ENCODE measurements at regions not wholly inside any gene's neighbourhood (a gene's known extent, or its start where the extent isn't known, plus 50 kb on each side); places are given as distances from the start of the nearest gene placed in this dataset.

DNA sequence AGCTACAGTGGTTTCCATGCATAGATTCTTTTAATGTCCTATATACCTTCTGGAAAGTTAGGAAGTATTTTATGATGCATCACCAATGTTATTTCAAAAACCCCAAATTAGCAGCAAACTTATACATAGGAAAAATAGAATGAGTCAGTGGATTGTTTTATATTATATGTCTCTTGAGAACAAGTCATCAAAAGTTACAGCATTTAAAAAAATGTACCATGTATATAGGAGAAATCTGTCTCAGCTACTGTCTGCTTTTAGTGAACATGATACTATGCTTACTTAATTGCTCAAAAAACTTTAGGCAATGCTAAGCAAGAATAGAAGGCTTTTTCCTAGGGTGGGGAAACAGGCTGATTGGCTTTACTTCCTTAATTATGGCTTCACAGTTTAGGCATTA, 365.3 kb downstream of the SAMD5 start:
- H3K4me3 ChIP-seq (replicated peaks; ENCODE audit: insufficient read depth, low read length): no peak overlapping the region
- TF ChIP-seq, protein P1, sequence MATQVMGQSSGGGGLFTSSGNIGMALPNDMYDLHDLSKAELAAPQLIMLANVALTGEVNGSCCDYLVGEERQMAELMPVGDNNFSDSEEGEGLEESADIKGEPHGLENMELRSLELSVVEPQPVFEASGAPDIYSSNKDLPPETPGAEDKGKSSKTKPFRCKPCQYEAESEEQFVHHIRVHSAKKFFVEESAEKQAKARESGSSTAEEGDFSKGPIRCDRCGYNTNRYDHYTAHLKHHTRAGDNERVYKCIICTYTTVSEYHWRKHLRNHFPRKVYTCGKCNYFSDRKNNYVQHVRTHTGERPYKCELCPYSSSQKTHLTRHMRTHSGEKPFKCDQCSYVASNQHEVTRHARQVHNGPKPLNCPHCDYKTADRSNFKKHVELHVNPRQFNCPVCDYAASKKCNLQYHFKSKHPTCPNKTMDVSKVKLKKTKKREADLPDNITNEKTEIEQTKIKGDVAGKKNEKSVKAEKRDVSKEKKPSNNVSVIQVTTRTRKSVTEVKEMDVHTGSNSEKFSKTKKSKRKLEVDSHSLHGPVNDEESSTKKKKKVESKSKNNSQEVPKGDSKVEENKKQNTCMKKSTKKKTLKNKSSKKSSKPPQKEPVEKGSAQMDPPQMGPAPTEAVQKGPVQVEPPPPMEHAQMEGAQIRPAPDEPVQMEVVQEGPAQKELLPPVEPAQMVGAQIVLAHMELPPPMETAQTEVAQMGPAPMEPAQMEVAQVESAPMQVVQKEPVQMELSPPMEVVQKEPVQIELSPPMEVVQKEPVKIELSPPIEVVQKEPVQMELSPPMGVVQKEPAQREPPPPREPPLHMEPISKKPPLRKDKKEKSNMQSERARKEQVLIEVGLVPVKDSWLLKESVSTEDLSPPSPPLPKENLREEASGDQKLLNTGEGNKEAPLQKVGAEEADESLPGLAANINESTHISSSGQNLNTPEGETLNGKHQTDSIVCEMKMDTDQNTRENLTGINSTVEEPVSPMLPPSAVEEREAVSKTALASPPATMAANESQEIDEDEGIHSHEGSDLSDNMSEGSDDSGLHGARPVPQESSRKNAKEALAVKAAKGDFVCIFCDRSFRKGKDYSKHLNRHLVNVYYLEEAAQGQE (IDR thresholded peaks at IDR 0.05; ENCODE audit: insufficient replicate concordance, low read depth): no peak
- TF ChIP-seq SPI1 (IDR thresholded peaks at IDR 0.05; ENCODE audit: borderline replicate concordance, low read depth) (no peak), POLR2AphosphoS5 (IDR thresholded peaks at IDR 0.05; ENCODE audit: low read depth) (no peak), CTCF (IDR thresholded peaks at IDR 0.05; ENCODE audit: insufficient read depth, low read length) (no peak), GABPA (IDR thresholded peaks at IDR 0.05; ENCODE audit: low read depth) (no peak)
- no peak overlapping the region for H3K27ac ChIP-seq (replicated peaks)
- DNase-seq (ENCODE audit: low read depth in 1 of 2, low spot score in 1 of 2): no peak
- no peaks in the 10 kb centered on the region for H3K27me3 ChIP-seq (ENCODE audit: insufficient read depth, poor library complexity, severe bottlenecking)

- Histone ChIP-seq H3K27me3 (ENCODE audit: insufficient read depth, poor library complexity, severe bottlenecking) (no peaks in the 10 kb centered on the region), H3K27ac (replicated peaks) (no peak overlapping the region), H3K4me3 (replicated peaks; ENCODE audit: insufficient read depth, low read length) (no peak overlapping the region)
- no peak for DNase-seq (ENCODE audit: low read depth in 1 of 2, low spot score in 1 of 2)
- TF ChIP-seq, protein P1 (IDR thresholded peaks at IDR 0.05; ENCODE audit: insufficient replicate concordance, low read depth): no peak
- no peak for TF ChIP-seq CTCF (IDR thresholded peaks at IDR 0.05; ENCODE audit: insufficient read depth, low read length)
These were observed 365.8 kb downstream of the SAMD5 start for GRCh38 chr6:147874322-147874721.

- no peak for DNase-seq (ENCODE audit: low read depth in 1 of 2, low spot score in 1 of 2)
- TF ChIP-seq GABPA (IDR thresholded peaks at IDR 0.05; ENCODE audit: low read depth): no peak
- no peak overlapping the region for H3K4me3 ChIP-seq (replicated peaks; ENCODE audit: insufficient read depth, low read length)
- no peaks in the 10 kb centered on the region for H3K27me3 ChIP-seq (ENCODE audit: insufficient read depth, poor library complexity, severe bottlenecking)
- no peak overlapping the region for H3K27ac ChIP-seq (replicated peaks)
These were observed 370.6 kb downstream of the SAMD5 start for GRCh38 chr6:147879031-147879580.

DNA sequence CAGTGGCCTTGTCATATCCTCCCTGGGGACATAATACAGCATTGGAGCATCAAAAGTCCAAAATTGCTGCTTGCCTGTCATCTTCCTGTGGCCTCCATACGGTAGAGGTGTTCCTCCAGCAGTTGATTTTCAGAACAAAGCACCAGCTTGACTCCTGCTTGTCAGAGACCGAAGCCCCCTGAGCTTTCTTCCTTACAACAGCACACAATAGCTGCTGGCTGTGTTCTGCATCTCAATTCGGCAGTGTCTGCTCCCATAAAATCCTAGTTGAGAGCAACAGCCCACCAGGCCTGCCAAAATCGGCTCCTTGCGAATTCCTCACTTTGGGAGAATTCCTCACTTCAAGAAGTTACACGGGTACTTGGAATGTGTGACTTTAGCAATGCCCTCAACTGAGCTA, 372.9 kb downstream of the SAMD5 start:
- no peak overlapping the region for H3K4me3 ChIP-seq (replicated peaks; ENCODE audit: insufficient read depth, low read length)
- H3K27me3 ChIP-seq (ENCODE audit: insufficient read depth, poor library complexity, severe bottlenecking): no peaks in the 10 kb centered on the region
- DNase-seq (ENCODE audit: low read depth in 1 of 2, low spot score in 1 of 2): no peak
- H3K27ac ChIP-seq (replicated peaks): no peak overlapping the region
- TF ChIP-seq SPI1 (IDR thresholded peaks at IDR 0.05; ENCODE audit: borderline replicate concordance, low read depth) (no peak), CTCF (IDR thresholded peaks at IDR 0.05; ENCODE audit: insufficient read depth, low read length) (no peak), POLR2AphosphoS5 (IDR thresholded peaks at IDR 0.05; ENCODE audit: low read depth) (no peak)

Data from HL-60 (cell line).